BE2C (cell line): ENCODE measurements at regions not wholly inside any gene's neighbourhood (a gene's known extent, or its start where the extent isn't known, plus 50 kb on each side); places are given as distances from the start of the nearest gene placed in this dataset.

ENCODE experiments used
- DNase-seq: peaks from one replicate; pipeline ENCODE4 v3.0.0-alpha.2; 2020
- H3K27me3 ChIP-seq: fragments of 250-450 bp; sonication (Bioruptor Pico); 2 replicates; pipeline ENCODE4 v1.5.1; 2020; ENCODE audit warnings: mild to moderate bottlenecking
- H3K36me3 ChIP-seq: fragments of 250-450 bp; sonication (Bioruptor Pico); 2 replicates; pipeline ENCODE4 v1.5.1; 2020; ENCODE audit warnings: mild to moderate bottlenecking
- H3K4me1 ChIP-seq: fragments of 250-450 bp; sonication (Bioruptor Pico); 2 replicates; pipeline ENCODE4 v1.5.1; 2020
- H3K4me3 ChIP-seq: 2 replicates; pipeline ENCODE4 v1.5.1; 2011; ENCODE audit warnings: low read depth, low read length
- H3K9me3 ChIP-seq: fragments of 250-450 bp; sonication (Bioruptor Pico); 2 replicates; pipeline ENCODE4 v1.5.1; 2020
- TF ChIP-seq, protein P1 (sequence below): IDR thresholded peaks from 2 replicates; pipeline ENCODE4 v1.5.1; 2012; ENCODE audit warnings: mild to moderate bottlenecking, low read depth, low read length

DNA sequence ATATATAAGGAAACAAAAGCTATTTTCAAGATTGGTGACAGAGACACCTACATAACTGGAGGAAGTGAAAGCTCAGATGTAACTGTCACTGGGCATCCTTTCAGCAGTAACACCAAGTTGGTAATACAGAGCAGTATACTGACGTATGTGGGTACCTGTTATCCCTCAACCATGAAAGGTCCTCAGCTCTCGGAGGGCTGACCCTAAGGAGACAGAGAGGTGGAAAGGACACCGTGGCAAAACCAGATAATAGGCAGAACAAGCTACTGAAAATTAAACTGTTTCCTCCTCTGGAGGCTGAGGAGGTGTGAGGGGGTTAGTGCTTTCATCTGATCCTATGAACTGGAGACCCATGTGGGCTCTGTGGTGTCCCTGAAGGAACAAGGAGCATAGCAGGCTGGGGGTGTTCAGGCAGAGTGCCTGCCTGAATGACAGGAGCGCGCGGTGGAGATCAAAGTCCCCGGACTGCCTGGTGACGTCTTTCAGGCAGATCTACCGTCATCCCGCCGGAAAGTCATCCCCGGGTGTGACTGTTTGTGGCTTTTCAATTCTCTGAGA is 130.2 kb upstream of the FSTL4 start:
- Histone ChIP-seq H3K27me3 (no peaks in the 10 kb centered on the region), H3K36me3 (no peaks in the 10 kb centered on the region), H3K9me3 (no peaks in the 10 kb centered on the region), H3K4me3 (no peak overlapping the region), H3K4me1 (peaks cover 3% of the 10 kb centered on the region; the same call in 1 of the 2 replicates)
- no peak for DNase-seq
- TF ChIP-seq, protein P1, sequence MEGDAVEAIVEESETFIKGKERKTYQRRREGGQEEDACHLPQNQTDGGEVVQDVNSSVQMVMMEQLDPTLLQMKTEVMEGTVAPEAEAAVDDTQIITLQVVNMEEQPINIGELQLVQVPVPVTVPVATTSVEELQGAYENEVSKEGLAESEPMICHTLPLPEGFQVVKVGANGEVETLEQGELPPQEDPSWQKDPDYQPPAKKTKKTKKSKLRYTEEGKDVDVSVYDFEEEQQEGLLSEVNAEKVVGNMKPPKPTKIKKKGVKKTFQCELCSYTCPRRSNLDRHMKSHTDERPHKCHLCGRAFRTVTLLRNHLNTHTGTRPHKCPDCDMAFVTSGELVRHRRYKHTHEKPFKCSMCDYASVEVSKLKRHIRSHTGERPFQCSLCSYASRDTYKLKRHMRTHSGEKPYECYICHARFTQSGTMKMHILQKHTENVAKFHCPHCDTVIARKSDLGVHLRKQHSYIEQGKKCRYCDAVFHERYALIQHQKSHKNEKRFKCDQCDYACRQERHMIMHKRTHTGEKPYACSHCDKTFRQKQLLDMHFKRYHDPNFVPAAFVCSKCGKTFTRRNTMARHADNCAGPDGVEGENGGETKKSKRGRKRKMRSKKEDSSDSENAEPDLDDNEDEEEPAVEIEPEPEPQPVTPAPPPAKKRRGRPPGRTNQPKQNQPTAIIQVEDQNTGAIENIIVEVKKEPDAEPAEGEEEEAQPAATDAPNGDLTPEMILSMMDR = no peak

DNA sequence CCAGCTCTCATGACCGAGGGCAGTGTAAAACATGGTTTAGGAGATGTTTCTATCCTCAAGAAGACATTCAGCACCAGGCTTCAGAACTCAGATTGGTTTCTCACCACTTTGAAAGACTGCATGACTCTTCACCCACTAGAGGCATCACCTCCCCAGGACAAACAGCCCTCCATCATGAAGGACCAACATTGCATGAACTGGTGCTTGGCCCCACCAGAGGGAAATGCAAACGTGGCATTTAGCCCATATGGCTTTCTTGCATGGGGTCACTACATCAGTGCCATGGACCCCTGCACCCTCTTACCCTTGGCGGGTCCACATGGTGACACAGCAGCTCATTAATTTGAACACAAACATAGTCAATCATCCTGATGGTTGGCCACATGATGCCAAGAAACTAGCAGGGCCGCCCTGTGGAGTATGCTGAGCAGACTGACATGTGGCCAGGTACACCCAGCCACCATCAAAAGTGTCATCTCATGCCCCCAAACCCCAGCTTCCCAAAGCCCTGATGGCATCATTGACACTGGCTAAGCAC is 129.5 kb upstream of the FSTL4 start:
- DNase-seq = no peak
- peaks cover 3% of the 10 kb centered on the region; the same call in 1 of the 2 replicates for H3K4me1 ChIP-seq
- H3K4me3 ChIP-seq = no peak overlapping the region
- no peaks in the 10 kb centered on the region for H3K27me3 ChIP-seq
- TF ChIP-seq, protein P1 = no peak
- H3K9me3 ChIP-seq = no peaks in the 10 kb centered on the region
- H3K36me3 ChIP-seq = no peaks in the 10 kb centered on the region

DNA sequence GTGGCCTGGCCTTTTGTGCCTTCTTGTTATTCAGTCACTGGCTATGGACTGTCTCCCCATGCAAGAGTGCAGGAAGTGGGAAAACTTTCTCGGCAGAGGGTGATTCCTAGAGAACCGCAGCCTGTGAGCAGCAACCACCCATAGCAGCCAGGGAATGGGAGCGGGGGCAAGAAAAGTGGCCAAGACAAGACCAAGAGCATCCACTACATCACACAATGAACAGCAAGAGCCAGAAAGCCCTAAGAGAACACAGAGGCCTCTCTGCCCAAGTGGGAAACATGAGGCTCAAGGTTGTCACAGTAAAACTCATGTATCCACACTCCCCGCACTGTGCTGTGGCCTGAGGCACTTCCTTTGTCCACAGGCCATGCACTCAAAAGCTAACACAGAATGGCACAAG is 129.1 kb upstream of the FSTL4 start:
- H3K4me1 ChIP-seq = peaks cover 3% of the 10 kb centered on the region; the same call in 1 of the 2 replicates
- TF ChIP-seq, protein P1 = no peak
- no peak for DNase-seq

DNA sequence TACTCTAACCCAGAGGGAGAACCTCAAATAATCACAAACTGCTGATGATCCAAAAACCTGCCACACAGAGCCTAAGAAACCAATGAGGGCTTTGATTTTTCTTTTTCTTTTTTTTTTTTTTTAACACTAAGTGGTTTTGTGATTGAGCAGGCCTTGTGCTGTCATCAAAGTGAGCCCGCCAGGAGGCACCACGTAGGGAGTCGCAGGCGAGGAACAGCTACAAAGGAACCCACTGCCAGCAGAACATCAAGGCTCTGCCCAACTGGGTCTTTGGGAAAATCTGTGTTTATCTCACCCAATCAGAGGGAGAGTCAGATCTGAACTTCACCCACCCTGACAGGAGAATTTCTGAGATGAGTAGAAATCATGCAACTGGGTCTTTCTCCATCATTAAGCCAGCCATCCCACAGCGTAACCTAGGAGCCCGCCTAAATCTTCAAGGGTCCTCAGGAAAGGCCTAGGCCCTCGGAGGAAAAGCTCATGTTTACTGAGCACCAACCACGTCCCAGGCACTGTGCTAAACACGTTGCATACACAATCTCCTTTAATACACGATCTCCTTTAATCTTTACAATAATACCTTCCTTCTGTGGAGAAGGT is 126.9 kb upstream of the FSTL4 start:
- Histone ChIP-seq H3K4me3 (no peak overlapping the region), H3K4me1 (no peaks in the 10 kb centered on the region), H3K27me3 (no peaks in the 10 kb centered on the region)

More for the DNA sequence above, 129.1 kb upstream of the FSTL4 start:
- Histone ChIP-seq H3K4me3 (no peak overlapping the region), H3K36me3 (no peaks in the 10 kb centered on the region), H3K9me3 (no peaks in the 10 kb centered on the region), H3K27me3 (no peaks in the 10 kb centered on the region)

DNA sequence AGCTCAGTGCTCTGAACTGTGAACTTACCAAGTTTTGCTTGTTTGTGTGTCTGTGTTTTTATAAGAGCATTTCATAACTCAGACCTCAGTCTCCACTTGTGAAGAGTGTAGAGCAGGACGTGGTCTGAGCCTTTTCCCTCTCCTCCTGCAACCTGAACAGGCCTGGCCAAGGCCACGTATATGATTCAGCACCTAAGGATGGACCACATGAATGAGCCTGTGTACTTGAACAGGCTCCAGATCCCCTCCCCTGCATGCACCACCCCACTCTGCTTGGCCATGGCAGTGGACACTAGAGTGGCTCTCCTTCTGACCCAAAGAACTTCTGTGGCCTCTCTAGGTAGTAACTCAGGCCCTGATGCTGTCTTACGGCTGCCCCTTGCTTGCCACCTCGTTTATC is 125.9 kb upstream of the FSTL4 start:
- TF ChIP-seq, protein P1 = no peak
- Histone ChIP-seq H3K4me1 (no peaks in the 10 kb centered on the region), H3K9me3 (no peaks in the 10 kb centered on the region), H3K4me3 (no peak overlapping the region), H3K27me3 (no peaks in the 10 kb centered on the region), H3K36me3 (no peaks in the 10 kb centered on the region)
- no peak for DNase-seq

More for the DNA sequence above, 126.9 kb upstream of the FSTL4 start:
- no peak for DNase-seq
- Histone ChIP-seq H3K36me3 (no peaks in the 10 kb centered on the region), H3K9me3 (no peaks in the 10 kb centered on the region)
- TF ChIP-seq, protein P1 = no peak

DNA sequence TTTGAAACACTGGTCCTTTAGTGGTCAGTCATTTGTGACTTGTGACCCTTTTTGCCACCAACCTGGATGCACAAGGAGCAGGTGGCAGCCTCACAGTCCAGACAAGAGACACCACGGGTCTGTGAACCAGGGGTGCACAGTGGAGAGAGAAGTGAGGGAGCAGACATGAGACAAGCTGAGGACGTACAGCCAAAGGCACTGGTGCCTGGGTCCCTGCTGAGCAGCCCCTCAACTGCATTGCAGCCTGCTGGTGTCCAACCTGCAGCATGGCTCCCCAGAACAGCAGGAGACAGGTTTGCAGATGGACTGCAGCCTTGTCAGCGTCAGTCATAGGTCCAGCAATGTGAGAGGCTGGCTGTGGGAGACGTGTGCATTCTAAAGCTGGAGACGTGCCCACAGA is 124.2 kb upstream of the FSTL4 start:
- TF ChIP-seq, protein P1 = no peak
- Histone ChIP-seq H3K36me3 (no peaks in the 10 kb centered on the region), H3K27me3 (no peaks in the 10 kb centered on the region), H3K4me1 (no peaks in the 10 kb centered on the region), H3K9me3 (no peaks in the 10 kb centered on the region), H3K4me3 (no peak overlapping the region)
- no peak for DNase-seq
